ENCODE measurements at regions not wholly inside any gene's neighbourhood (a gene's known extent, or its start where the extent isn't known, plus 50 kb on each side); places are given as distances from the start of the nearest gene placed in this dataset.

- H3K4me3 ChIP-seq (ENCODE audit: control insufficient read depth in 2 of 3, extremely low read depth in 1 of 3, insufficient read depth in 2 of 3, low read depth in 1 of 3, low read length in 3 of 3) = no peak overlapping the region
- dilution Hi-C loops (cut with MboI; ENCODE audit: extremely low pct_ligation_motif_present, low sequenced_read_pairs) = no loop called here
- H2AFZ ChIP-seq (ENCODE audit: control insufficient read depth, low read length) = no peak overlapping the region
- H4K20me1 ChIP-seq (ENCODE audit: control insufficient read depth, extremely low read depth, insufficient read depth, low read length) = no peaks in the 10 kb centered on the region
- DNase-seq (ENCODE audit: low read depth, low spot score) (no peak), FAIRE-seq (no peak)
- no peak overlapping the region for H3K9ac ChIP-seq (ENCODE audit: control insufficient read depth, extremely low read depth, insufficient read depth, low read length)
- no peaks in the 10 kb centered on the region for H3K36me3 ChIP-seq (ENCODE audit: control insufficient read depth in 2 of 2, extremely low read depth in 1 of 2, insufficient read depth in 2 of 2, low read length in 2 of 2)
- TF ChIP-seq EZH2 (IDR thresholded peaks at IDR 0.05; ENCODE audit: low read length) = no peak
- no peak for TF ChIP-seq CTCF (optimal IDR thresholded peaks at IDR 0.05 in 1 of 3, IDR thresholded peaks at IDR 0.05 in 1 of 3, conservative IDR thresholded peaks at IDR 0.05 in 1 of 3; ENCODE audit: extremely low read depth in 1 of 3, insufficient read depth in 2 of 3, low read length in 3 of 3)
- H3K27me3 ChIP-seq (ENCODE audit: control insufficient read depth, extremely low read depth, insufficient read depth, low read length) = no peaks in the 10 kb centered on the region
- H3K4me2 ChIP-seq (ENCODE audit: control insufficient read depth, extremely low read depth, insufficient read depth, low read depth, low read length) = no peak overlapping the region
- H3K27ac ChIP-seq (ENCODE audit: control insufficient read depth, insufficient read depth, low read length) = no peak overlapping the region
- no peaks in the 10 kb centered on the region for H3K9me1 ChIP-seq (ENCODE audit: control insufficient read depth, extremely low read depth, insufficient read depth, low read length)
- H3K9me3 ChIP-seq (ENCODE audit: control insufficient read depth, low read depth, low read length) = peaks cover 2% of the 10 kb centered on the region
- H3K4me1 ChIP-seq (ENCODE audit: control insufficient read depth, extremely low read depth, insufficient read depth, low read length) = no peaks in the 10 kb centered on the region
- H3K79me2 ChIP-seq (ENCODE audit: control insufficient read depth, insufficient read depth, low read length) = no peaks in the 10 kb centered on the region
Observed at GRCh38 chr5:162289489-162289888, 221.9 kb downstream of the GABRG2 start.

- H3K4me3 ChIP-seq (ENCODE audit: control insufficient read depth in 2 of 3, extremely low read depth in 1 of 3, insufficient read depth in 2 of 3, low read depth in 1 of 3, low read length in 3 of 3) = no peak overlapping the region
- no peak for FAIRE-seq
Observed at GRCh38 chr5:162299793-162300192, 232.2 kb downstream of the GABRG2 start.

More at GRCh38 chr5:162299793-162300192, 232.2 kb downstream of the GABRG2 start:
- H3K9ac ChIP-seq (ENCODE audit: control insufficient read depth, extremely low read depth, insufficient read depth, low read length) = no peak overlapping the region
- no peak overlapping the region for H3K4me2 ChIP-seq (ENCODE audit: control insufficient read depth, extremely low read depth, insufficient read depth, low read depth, low read length)
- H2AFZ ChIP-seq (ENCODE audit: control insufficient read depth, low read length) = no peak overlapping the region
- H4K20me1 ChIP-seq (ENCODE audit: control insufficient read depth, extremely low read depth, insufficient read depth, low read length) = no peaks in the 10 kb centered on the region
- no peaks in the 10 kb centered on the region for H3K4me1 ChIP-seq (ENCODE audit: control insufficient read depth, extremely low read depth, insufficient read depth, low read length)
- H3K27ac ChIP-seq (ENCODE audit: control insufficient read depth, insufficient read depth, low read length) = no peak overlapping the region
- H3K27me3 ChIP-seq (ENCODE audit: control insufficient read depth, extremely low read depth, insufficient read depth, low read length) = no peaks in the 10 kb centered on the region
- H3K9me3 ChIP-seq (ENCODE audit: control insufficient read depth, low read depth, low read length) = peaks cover 5% of the 10 kb centered on the region
- TF ChIP-seq EZH2 (IDR thresholded peaks at IDR 0.05; ENCODE audit: low read length) (no peak), CTCF (optimal IDR thresholded peaks at IDR 0.05 in 1 of 3, IDR thresholded peaks at IDR 0.05 in 1 of 3, conservative IDR thresholded peaks at IDR 0.05 in 1 of 3; ENCODE audit: extremely low read depth in 1 of 3, insufficient read depth in 2 of 3, low read length in 3 of 3) (no peak)
- H3K36me3 ChIP-seq (ENCODE audit: control insufficient read depth in 2 of 2, extremely low read depth in 1 of 2, insufficient read depth in 2 of 2, low read length in 2 of 2) = no peaks in the 10 kb centered on the region
- no peaks in the 10 kb centered on the region for H3K79me2 ChIP-seq (ENCODE audit: control insufficient read depth, insufficient read depth, low read length)
- dilution Hi-C loops (cut with MboI; ENCODE audit: extremely low pct_ligation_motif_present, low sequenced_read_pairs) = no loop called here
- H3K9me1 ChIP-seq (ENCODE audit: control insufficient read depth, extremely low read depth, insufficient read depth, low read length) = no peaks in the 10 kb centered on the region
- DNase-seq (ENCODE audit: low read depth, low spot score) = no peak

All from keratinocyte (primary cell).